HG02970 (cell line): ENCODE measurements at regions not wholly inside any gene's neighbourhood (a gene's known extent, or its start where the extent isn't known, plus 50 kb on each side); places are given as distances from the start of the nearest gene placed in this dataset.

Experiments
- ATAC-seq: cut with Tn5 transposase; IDR thresholded peaks from one replicate; pipeline ENCODE4 v1.9.1; 2021; ENCODE audit warnings: mild to moderate bottlenecking, moderate library complexity, moderate number of reproducible peaks; ENCODE audit not compliant: unreplicated experiment, low FRiP score

DNA sequence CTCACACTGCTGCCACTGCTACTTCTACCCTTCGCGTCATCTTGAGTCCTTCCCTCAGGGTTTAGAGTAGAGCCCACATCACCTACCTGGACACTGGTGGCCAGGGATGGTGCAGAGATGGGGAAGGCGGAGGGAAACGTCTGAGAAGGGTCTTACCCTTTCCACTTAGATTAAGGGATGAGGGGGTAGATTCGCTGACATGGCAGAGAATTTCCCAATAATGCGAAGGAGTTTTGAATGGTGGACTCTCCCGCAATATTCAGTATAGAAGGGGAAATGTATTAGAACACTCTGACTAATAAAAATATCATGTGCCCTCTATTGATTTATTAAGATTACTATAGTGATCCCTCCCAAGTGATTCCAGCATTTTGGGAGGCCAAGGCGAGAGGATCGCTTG lies 209.5 kb upstream of the KIAA1217 start:
- ATAC-seq: no peak

DNA sequence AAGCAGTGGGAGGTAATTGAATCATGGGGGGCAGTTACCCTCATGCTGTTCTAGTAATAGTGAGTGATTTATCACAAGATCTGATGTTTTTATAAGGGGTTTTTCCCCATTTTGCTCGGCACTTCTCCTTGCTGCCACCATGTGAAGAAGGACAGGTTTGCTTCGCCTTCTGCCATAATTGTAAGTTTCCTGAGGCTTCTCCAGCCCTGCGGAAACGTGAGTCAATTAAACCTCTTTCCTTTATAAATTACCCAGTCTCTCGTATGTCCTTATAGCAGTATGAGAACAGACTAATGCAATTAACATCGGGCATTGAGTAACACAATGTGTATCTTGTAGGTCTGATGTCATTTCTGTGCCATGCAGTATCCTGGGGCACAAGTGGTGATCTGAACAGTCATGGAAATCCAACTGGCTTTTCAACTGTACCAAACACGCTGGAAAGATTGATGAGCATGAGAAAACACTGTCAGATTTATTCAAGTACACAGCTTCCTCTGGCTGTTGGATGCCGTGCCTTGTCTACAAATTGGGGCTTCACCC lies 208.6 kb upstream of the KIAA1217 start:
- ATAC-seq: no peak

GRCh38 chr10:24006741-24007140 lies 202.2 kb upstream of the KIAA1217 start:
- ATAC-seq: no peak

- no peak for ATAC-seq
These were observed 201.6 kb upstream of the KIAA1217 start for GRCh38 chr10:24007359-24007758.

GRCh38 chr10:24008164-24009091 lies 200.5 kb upstream of the KIAA1217 start:
- ATAC-seq: no peak

DNA sequence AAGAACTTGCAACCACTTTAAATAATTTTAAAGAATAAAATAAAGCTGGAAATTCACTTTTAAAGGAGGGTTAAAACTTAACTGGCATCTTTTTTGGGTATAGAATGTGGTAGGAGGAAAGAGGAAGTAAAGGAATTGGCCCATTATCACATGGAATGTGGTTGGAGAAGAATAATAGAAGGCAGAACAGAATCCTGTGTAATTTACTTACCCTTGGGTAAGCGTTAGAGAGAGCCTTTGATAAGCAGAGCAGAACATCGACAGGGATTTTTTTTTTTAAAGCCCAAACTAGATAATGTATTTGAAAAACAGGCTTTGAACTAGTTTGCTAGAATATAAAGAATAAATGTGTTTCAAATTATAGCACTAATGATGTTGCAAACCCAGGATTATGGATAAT lies 199.8 kb upstream of the KIAA1217 start:
- ATAC-seq: no peak

DNA sequence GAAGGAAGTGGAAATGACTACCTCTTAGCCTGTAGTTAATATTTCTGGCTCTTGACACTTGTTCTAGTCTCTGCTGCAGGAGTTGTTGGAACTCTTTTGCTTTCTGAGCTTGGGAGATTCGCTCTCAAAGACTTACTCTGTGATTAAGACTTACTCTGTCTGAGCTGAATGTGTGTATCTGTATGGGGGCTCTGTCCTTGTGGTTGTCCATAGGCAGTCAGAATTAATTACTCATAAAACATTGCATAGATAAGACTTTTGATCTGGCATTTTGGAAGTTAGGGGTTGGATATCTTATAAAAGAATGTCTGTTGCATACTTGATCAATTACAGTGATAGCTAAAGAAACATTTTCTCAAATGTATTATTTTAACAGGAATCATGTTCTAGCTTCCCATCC lies 199.2 kb upstream of the KIAA1217 start:
- ATAC-seq: no peak

DNA sequence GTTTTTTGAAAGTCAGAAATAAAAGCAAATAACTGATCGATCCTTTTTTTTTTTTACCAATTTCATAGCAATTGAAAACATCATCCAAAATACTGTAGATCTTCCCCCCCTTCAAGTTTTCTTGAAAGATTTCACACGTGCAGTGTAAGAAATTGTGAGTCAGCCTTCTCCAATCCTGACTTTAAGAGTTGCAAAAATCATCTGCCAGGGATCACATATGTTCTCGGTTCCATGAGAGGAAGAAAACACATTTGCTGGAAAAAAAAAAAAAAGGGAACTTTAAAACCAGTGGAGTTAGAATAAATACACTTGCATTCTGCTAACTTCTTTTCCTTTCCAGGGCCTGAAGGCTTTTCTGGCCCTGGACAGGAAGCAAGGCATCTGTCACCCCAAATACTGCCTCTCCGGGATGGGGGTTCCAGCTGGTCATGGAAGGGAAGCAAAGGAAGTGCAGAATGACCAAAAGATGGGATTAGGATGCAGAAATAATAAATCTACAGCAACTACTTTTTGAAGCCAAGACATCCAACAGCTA lies 198.4 kb upstream of the KIAA1217 start:
- ATAC-seq: no peak

DNA sequence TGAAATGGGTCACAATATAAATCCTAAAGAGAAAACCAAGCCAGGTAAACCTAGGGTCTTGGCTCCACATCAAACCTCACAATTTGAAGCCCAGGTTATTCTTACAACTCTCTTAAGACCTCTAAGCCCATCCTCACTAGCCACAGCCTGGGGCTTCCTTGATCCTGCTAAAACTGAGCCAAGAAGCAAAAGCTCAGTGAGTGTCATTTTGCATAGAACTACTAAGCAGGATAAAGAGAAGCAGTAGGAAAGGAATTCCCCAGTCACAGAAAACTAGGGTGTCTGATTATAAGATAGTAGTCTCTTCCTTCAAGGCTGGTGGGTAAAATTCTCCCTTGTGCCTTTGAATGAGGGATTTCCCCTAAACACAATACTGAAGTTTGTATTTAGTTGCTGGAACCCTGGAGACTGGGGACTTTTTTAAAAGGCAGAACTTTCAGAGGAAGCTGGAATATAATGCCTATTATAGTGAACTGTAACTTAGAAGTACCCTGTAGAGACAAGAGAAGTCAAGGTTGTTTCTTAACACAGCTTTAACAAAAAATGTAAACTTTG lies 196.6 kb upstream of the KIAA1217 start:
- ATAC-seq: no peak

- ATAC-seq: no peak
These were observed 181.8 kb upstream of the KIAA1217 start for GRCh38 chr10:24027107-24027506.

- no peak for ATAC-seq
These were observed 174.4 kb upstream of the KIAA1217 start for GRCh38 chr10:24034571-24034970.

DNA sequence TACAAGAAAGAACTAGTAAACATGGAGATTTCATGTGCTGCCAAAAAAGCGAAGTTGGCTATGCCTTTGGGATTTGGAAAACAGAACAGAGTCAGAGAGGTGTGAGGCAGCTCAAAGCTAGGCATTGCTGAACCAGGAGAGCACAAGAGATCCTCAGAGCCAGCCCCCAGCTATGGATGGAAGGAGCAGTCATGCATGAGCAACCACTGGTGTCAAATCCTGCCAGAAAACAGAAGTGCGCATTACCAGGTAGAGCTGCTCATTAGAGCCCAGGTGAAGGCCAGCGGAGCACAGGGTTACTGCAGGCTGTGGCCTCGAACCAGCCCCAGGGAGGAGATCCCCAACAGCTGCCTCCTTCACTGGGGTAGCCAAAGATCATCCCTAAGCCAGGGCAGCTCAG lies 173.2 kb upstream of the KIAA1217 start:
- ATAC-seq: no peak

DNA sequence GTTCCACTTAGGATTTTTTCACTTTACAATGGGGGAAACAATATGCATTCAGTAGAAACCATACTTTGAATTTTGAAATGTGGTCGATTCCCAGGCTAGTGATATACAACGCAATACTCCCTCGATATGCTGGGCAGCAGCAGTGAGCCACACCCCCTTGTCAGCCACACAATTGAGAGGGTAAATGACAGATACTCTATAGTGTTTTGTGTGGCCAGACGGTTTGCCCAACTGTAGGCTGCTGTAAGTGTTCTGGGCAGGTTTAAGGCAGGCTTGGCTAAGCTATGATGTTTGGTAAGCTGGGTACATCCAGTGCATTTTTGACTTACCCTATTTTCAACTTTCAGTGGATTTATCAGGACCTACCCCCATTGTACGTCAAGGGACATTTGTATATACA lies 169.6 kb upstream of the KIAA1217 start:
- no peak for ATAC-seq

GRCh38 chr10:24039897-24040296 lies 169.0 kb upstream of the KIAA1217 start:
- no peak for ATAC-seq

- ATAC-seq: no peak
These were observed 167.9 kb upstream of the KIAA1217 start for GRCh38 chr10:24041034-24041433.

DNA sequence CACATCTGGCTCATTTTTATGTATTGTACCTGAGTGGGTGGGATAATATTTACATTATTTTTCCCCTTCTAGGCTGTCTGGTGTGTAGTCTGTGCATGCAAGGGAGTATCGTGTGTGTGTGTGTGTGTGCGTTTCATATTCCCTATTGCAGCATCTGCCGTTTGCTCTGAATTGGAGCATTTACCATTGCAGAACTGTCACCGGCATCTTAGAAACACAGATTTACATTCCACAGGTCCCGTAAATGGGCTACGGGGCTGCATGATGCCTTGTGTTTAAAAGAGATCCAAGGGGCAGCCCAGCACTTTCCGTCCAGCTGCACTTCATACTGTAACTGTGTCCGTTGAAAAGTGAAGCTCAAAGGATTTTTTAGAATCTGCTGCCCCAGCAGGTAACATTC lies 167.1 kb upstream of the KIAA1217 start:
- ATAC-seq: no peak

DNA sequence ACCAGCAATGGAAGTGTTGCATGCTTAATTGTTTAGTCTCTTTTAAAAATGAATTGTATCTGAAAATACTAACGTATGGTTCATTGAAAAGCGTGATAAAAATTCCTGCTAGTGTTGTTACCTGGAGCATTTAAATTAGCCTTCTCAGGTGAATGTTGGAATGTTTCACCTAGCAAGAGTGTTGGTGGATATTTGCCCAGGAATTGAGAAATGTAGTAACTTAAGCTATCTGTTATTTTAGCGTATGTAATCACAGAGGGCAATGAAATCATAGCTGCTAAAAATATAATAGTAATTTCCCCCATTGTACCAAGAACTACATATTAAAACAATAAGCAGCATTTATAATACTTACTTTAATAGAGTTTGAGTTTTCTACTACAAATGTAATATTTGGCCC lies 166.1 kb upstream of the KIAA1217 start:
- ATAC-seq: no peak

- ATAC-seq: no peak
These were observed 162.9 kb upstream of the KIAA1217 start for GRCh38 chr10:24046060-24046459.

- ATAC-seq: no peak
These were observed 161.8 kb upstream of the KIAA1217 start for GRCh38 chr10:24047176-24047575.

DNA sequence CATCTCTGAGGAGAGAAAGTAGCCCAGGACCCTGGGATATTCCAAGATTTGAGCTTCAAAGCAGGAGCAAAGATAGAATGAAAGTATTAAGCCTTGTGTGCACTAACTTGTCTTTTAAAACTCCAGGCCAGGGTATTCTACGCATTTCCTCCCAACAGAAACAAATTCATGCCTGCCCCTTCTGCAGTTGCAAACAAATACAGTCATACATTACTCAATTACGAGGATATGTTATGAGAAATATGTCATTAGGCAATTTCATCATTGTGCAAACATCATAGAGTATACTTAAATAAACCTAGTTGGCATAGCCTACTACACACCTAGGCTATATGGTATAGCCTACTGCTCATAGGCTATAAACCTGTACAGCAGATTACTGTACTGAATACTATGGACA lies 154.5 kb upstream of the KIAA1217 start:
- ATAC-seq: no peak

DNA sequence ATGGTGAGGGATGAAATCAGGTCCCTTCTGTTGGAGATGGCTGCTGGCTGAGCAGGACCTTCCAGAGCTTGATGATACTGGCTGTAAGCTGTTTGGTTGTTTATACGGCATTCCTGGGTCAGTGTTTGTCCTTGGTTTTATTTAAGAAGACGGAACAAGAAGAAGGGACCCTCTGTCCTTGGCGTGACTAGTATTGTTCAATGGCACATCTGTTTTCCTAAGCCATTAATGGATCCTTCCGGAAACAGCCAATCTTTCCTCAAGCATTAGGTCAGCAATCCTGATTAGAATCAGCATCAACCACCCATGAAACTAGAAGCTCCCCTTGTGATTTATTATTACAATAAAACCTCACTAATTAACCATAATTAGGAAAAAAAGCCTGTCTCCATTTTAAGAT lies 128.7 kb upstream of the KIAA1217 start:
- no peak for ATAC-seq
